Right atrium auricular region (tissue), 2 donors: ENCODE measurements at regions not wholly inside any gene's neighbourhood (a gene's known extent, or its start where the extent isn't known, plus 50 kb on each side); places are given as distances from the start of the nearest gene placed in this dataset.
"Not testable (repeated sequence)": the region's sequence is repeated elsewhere in the genome, so short reads cannot be mapped to it uniquely, and the experiment has no call there.

Experiments
- DNase-seq: peaks from one replicate; pipeline ENCODE4 v3.0.0-alpha.2; 2019; ENCODE audit warnings: low spot score
- H3K27ac ChIP-seq, 2 donors: fragments of 200-600 bp; sonication (generic); 1 replicate in 1 of 2; 2 replicates in 1 of 2; pipeline ENCODE4 v1.5.1; 2016 to 2019
- H3K27me3 ChIP-seq, 2 donors: fragments of 200-600 bp; sonication (generic); one replicate each; pipeline versions ENCODE4 v1.5.1 to v1.6.0; 2017 to 2019
- H3K36me3 ChIP-seq: fragments of 200-600 bp; sonication (generic); one replicate; pipeline ENCODE4 v1.5.1; 2016
- H3K4me1 ChIP-seq, 2 donors: fragments of 200-600 bp; sonication (generic); one replicate each; pipeline versions ENCODE4 v1.5.1 to v1.6.0; 2017 to 2019
- H3K4me3 ChIP-seq, 2 donors: fragments of 200-600 bp; sonication (generic); 1 replicate in 1 of 2; 2 replicates in 1 of 2; pipeline ENCODE4 v1.5.1; 2017 to 2019; ENCODE audit warnings: mild to moderate bottlenecking in 1 of 2, moderate library complexity in 1 of 2
- H3K9me3 ChIP-seq, 2 donors: fragments of 200-600 bp; sonication (generic); one replicate each; pipeline ENCODE4 v1.5.1; 2019
- TF ChIP-seq, protein P1 (sequence below), 2 donors: fragments of 200-600 bp; sonication (generic); IDR thresholded peaks; one replicate each; pipeline ENCODE4 v1.5.1; 2019; ENCODE audit warnings: antibody characterized with exemption in 2 of 2

GRCh38 chr1:98112626-98113025, 191.8 kb upstream of the DPYD start:
- TF ChIP-seq, protein P1, sequence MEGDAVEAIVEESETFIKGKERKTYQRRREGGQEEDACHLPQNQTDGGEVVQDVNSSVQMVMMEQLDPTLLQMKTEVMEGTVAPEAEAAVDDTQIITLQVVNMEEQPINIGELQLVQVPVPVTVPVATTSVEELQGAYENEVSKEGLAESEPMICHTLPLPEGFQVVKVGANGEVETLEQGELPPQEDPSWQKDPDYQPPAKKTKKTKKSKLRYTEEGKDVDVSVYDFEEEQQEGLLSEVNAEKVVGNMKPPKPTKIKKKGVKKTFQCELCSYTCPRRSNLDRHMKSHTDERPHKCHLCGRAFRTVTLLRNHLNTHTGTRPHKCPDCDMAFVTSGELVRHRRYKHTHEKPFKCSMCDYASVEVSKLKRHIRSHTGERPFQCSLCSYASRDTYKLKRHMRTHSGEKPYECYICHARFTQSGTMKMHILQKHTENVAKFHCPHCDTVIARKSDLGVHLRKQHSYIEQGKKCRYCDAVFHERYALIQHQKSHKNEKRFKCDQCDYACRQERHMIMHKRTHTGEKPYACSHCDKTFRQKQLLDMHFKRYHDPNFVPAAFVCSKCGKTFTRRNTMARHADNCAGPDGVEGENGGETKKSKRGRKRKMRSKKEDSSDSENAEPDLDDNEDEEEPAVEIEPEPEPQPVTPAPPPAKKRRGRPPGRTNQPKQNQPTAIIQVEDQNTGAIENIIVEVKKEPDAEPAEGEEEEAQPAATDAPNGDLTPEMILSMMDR (IDR thresholded peaks at IDR 0.05) = no peak
- no peak overlapping the region for H3K4me3 ChIP-seq
- H3K9me3 ChIP-seq = peaks cover 5 to 8% of the 10 kb centered on the region in 2 donors
- no peak for DNase-seq
- H3K27me3 ChIP-seq = no peaks in the 10 kb centered on the region
- no peaks in the 10 kb centered on the region for H3K36me3 ChIP-seq
- H3K27ac ChIP-seq = no peak overlapping the region
- no peaks in the 10 kb centered on the region for H3K4me1 ChIP-seq

GRCh38 chr1:98110674-98111073, 189.8 kb upstream of the DPYD start:
- Histone ChIP-seq H3K4me3 (no peak overlapping the region), H3K27ac (no peak overlapping the region), H3K9me3 (peaks cover 7 to 18% of the 10 kb centered on the region in 2 donors), H3K36me3 (no peaks in the 10 kb centered on the region), H3K27me3 (no peaks in the 10 kb centered on the region), H3K4me1 (no peaks in the 10 kb centered on the region)
- TF ChIP-seq, protein P1 (IDR thresholded peaks at IDR 0.05) = no peak
- DNase-seq = no peak

- H3K36me3 ChIP-seq, H3K4me3 ChIP-seq, DNase-seq, H3K27me3 ChIP-seq, H3K4me1 ChIP-seq, H3K27ac ChIP-seq: not testable (repeated sequence)
- H3K9me3 ChIP-seq = peaks cover 7 to 18% of the 10 kb centered on the region in 2 donors
Observed at GRCh38 chr1:98108378-98108777, 187.5 kb upstream of the DPYD start.

- Histone ChIP-seq H3K4me1 (peaks cover 0 to 5% of the 10 kb centered on the region in 2 donors), H3K36me3 (no peaks in the 10 kb centered on the region), H3K27ac (no peak overlapping the region), H3K9me3 (peaks cover 7 to 18% of the 10 kb centered on the region in 2 donors), H3K4me3 (no peak overlapping the region), H3K27me3 (no peaks in the 10 kb centered on the region)
- TF ChIP-seq, protein P1 (IDR thresholded peaks at IDR 0.05) = no peak
- DNase-seq = no peak
Observed at GRCh38 chr1:98107256-98107655, 186.4 kb upstream of the DPYD start.

GRCh38 chr1:98104289-98104688, 183.5 kb upstream of the DPYD start:
- H3K36me3 ChIP-seq = no peaks in the 10 kb centered on the region
- no peaks in the 10 kb centered on the region for H3K27me3 ChIP-seq
- H3K27ac ChIP-seq = no peak overlapping the region
- DNase-seq = no peak
- TF ChIP-seq, protein P1 (IDR thresholded peaks at IDR 0.05) = no peak
- peaks cover 0 to 5% of the 10 kb centered on the region in 2 donors for H3K4me1 ChIP-seq
- no peak overlapping the region for H3K4me3 ChIP-seq
- peaks cover 7 to 18% of the 10 kb centered on the region in 2 donors for H3K9me3 ChIP-seq

- H3K9me3 ChIP-seq = peaks cover 7 to 18% of the 10 kb centered on the region in 2 donors
- peaks cover 0 to 5% of the 10 kb centered on the region in 2 donors for H3K4me1 ChIP-seq
- no peaks in the 10 kb centered on the region for H3K27me3 ChIP-seq
- no peak overlapping the region for H3K4me3 ChIP-seq
- no peak overlapping the region for H3K27ac ChIP-seq
- no peaks in the 10 kb centered on the region for H3K36me3 ChIP-seq
- DNase-seq = no peak
- TF ChIP-seq, protein P1 (IDR thresholded peaks at IDR 0.05) = no peak
Observed at GRCh38 chr1:98103617-98104285, 182.9 kb upstream of the DPYD start.
